GM19240 (cell line): ENCODE measurements at regions not wholly inside any gene's neighbourhood (a gene's known extent, or its start where the extent isn't known, plus 50 kb on each side); places are given as distances from the start of the nearest gene placed in this dataset.
"Not testable (repeated sequence)": the region's sequence is repeated elsewhere in the genome, so short reads cannot be mapped to it uniquely, and the experiment has no call there.

Experiments
- DNase-seq: peaks from one replicate; pipeline ENCODE4 v3.0.0; 2011; ENCODE audit warnings: low spot score; ENCODE audit not compliant: insufficient read length

DNA sequence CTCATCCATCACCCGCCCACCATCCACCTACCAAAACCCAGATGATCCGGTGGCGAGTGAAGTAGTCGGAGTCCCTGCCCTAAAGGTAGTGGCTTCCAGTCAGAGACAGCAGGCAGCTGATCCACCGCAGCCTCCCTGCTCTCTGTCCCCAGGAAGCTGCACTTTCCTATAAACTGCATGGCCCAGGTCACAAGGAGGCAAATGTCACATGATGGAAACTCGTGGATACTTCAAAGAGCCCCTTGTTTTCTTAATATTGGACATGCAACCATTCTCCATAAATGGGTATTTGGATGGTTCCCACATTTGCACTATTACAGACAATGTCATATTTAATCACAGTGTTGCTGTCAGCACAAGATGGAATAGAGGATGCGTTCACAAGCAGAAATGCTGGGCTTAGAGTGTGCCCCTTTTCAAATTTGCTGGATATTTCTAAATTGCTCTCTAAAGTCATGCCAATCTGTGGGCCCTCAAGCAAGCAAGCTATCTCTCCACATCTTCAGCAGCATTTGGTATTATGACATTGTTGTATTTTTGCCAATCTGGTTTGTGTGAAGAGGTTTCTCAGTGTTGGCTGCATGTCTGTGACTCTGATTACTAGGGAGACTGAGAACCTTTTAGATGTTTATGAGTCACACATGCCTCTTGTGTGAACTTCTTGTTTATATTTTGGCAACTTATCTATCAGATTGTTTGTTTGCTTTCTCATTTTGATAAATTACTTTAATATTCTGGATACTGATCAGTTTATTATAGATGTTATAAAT, 822.0 kb downstream of the TNS3 start:
- no peak for DNase-seq

DNA sequence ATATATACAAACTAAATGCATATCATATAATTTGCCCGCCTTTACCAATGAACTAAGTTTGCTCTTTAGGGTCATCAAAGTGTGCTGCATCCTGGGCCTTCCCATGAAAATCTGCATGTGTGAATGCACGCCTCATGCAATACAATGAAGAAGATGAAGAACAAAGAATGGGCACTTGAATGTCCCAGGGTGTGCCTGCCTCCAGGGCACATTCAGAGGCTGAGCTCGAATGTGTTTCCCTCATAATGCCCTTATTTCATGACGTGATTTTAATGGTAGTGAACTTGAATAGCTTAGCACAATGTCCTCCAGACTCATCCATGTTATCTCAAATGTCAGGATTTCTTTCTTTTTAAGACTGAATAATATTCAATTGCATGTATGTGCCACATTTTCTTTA, 824.9 kb downstream of the TNS3 start:
- DNase-seq = no peak

DNA sequence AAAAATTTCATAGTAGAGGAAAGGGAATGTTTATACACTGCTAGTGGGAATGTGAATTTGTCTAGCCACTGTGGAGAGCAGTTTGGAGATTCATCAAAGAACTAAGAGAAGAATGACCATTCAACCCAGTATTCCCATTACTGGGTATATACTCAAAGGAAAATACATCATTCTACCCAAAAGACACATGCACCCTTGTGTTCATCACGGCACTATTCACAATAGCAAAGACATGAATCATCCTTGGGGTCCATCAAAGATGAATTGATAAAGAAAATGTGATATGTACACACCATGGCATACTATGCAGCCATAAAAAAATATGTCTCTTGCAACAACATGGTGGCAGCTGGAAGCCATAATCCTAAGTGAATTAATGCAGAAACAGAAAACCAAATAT, 825.7 kb downstream of the TNS3 start:
- no peak for DNase-seq

DNA sequence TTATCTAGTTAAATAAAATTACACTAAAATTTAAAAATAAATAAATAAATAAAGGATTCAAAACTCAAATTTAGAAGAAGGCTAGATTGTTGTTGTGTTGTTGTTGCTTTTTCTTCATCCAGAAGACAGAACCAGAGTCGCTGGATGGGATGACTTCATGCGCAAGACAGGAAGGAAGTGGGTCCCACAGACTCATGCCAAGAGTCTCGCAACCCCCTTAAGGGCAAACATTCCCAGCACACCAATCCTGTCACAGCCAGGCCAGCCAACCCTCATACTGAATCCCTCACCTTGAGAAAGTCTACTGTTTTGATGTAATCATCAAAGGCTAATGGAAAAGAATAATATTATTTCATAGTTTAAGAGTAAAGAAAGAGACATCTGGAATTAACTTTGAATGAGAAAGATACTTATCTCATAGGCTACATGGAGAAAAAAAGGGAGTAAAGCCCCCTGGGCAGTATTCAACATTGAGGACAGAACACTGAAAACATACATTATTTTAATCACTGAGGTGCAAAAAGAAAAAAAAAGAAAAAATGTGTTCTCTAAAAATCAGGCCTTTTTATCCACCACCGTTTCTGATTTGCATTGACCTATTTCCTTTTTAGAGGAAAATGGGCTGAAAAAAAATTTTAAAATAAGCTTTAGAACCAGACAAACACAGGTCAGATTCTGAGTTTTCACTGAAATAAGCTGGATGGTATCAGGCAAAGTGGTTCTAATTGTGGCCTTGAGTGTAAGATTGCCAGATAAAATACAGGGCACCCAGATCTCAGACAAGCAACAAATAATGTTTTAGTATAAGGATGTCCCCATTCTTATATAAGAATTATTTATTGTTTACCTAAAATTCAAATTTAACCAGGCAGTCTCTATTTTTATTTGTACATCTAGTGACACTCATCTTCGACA, 826.5 kb downstream of the TNS3 start:
- DNase-seq = no peak

DNA sequence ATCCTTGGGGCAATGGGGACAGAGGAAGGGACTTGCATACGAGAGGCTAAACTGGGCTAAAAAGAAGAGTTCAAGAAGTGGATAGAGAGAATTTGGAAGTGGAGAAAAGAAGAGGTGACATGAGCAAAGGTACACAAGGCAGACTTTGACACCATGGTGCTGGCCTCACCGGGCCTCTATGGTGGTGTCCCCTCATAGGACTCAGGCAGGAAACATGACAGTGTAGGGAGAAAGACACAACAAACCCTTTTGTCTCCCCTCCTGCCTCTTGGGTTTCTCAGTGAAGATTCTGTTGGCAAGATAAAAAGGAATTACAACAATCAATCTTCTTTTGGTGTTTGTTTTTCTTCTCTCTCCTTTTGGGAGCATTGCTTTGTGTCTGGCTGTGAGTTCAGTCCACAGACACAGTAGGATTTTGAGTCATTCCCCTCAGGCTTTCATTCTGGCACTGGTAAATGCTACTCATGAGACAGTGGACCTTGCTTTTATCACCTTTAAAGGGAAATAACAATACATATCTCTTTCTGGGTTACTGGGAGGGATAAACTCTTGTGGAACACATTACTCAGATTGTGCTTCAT, 827.7 kb downstream of the TNS3 start:
- no peak for DNase-seq

DNA sequence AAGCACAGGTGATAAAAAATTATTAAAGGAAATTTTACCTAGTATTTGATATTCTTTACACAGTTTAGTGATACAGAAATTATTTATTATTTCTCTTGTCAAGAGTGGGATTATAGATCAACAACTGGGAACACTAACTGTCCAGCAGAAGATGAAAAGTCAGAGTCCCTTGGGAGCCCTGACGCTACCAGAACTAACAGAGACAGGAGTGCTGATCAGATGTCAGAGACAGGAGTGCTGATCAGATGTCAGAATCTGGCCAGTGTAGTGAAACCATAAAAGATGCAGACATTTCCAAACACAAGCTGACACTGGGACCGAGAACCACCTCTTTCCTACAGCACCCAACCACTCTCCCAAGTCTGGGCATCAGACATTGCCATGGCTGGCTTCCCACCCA, 828.2 kb downstream of the TNS3 start:
- DNase-seq = no peak

DNA sequence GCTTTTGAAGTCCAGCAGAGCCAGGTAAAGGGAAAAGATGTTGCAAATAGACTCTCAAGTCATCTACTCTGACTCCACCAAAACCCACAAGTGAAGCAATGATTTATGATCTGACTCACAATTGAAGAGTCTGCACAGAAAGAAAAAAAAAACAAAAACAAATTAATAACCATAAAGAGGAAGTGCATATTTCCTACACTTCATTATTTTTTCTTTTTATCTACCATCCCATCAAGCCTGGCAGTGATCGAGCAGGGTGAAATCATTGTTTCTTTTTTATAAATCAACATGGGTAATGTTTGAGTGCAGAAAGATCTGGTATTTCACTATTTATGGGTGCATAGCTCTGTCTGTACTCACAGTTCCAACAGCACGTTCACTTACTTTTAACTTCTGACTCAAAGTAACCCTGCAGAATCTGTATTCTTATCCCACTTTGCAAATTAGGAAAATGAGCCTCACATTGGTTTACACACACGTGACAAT, 829.0 kb downstream of the TNS3 start:
- no peak for DNase-seq

DNA sequence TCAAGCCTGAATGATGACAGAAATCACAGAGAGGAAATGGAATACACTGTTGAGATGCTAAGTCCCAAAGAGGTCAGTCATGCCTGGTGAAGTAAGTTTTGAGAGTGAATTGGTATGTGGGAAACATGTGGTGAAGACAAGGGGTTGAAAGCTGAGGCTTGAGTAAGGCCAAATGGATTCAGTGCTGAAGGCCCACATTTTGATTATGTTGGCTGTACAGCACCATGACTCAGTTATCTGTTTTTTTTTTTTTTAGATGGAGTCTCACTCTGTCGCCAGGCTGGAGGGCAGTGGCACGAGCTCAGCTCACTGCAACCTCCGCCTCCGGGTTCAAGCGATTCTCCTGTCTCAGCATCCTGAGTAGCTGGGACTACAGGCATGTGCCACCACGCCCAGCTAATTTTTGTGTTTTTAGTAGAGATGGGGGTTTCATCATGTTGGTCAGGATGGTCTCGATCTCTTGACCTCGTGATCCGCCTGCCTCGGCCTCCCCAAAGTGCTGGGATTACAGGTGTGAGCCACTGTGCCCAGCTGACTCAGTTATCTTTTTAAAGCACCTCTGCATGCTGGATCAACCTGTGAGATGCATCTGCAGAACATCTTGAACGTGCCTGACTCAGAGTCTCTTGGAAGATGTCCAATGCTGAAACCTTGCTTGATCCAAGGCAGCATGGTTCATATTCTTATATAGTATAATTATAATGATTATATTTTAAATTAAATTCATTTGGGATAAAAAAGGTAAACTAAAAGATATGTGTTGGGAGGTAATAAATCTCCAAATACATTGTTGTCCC, 829.8 kb downstream of the TNS3 start:
- DNase-seq = not testable (repeated sequence)

DNA sequence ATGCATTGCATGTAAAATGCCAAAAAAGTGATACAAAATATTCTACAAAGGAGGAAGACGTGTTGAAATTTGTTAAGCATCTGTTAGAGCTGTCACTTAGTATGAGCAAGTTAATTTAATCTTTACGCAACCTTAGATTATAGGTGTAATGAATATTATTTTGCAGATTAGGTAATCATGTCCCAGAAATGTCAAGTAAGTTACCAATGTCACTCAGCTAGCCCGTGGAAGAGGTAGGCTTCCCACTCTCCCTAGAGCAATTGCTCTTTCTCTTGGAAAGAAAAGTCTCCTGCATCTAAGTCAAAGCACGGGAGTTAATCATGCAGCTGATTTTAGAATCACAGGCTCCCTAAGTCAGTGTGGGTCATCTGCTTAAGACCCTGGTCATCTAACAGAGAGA, 830.4 kb upstream of the IGFBP3 start:
- no peak for DNase-seq

DNA sequence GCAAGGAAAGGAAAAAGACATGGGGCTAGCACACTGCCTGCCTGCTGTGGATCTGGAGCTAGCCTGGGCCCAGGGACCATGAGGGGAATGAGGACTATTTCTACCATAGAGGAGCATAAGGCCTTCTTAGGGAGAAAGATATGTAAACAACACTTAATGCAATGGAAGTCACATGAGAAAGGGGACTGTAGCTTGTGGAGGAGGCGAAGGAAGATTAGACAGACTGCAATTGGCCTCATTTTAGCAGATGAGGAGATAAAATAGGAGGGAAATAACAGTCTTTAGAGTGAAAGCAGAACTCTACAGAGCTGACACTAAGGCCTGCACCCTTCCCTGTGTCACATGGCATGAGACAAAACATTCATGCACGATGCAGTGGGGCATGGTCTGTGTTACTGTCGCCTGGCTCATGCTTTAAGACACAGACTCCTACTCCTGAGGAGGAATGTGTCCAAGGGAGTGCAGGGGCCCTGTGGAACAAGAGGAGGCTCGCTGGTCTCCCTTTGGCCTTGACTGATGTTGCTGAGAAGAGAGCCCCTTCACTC, 829.3 kb upstream of the IGFBP3 start:
- DNase-seq = no peak

DNA sequence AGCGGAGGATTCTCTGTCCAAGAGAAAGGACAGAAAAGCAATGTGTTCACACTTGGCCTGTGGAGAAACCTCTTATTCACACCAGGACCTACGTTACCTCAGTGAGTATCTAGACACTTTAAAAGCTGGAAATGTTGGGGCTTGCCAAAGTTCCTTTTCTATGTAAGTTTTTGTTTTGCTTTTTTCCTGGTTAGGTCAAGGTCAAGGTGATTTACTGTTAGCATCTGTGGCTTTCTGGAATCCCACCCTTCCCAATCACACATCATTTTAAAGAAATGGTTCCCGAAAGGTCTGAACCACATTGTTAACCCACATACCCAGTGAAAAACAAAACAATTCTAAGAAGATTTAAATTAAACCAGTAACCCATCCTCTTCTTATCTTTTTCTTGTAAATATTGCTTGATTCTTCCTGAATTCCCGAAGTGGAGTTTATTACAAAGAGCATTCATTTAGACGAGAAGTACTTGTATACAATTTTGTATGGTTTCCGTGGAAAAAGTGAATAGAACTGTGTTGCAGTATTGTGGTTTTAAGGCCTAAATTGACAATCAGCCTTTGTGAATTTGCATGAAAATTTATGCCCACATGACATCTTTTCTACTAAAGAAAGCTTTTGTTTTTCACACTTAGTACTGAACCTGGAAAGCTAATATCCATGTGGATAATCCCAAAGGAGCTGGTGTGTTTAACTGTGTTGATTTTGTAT, 827.0 kb upstream of the IGFBP3 start:
- DNase-seq = no peak

DNA sequence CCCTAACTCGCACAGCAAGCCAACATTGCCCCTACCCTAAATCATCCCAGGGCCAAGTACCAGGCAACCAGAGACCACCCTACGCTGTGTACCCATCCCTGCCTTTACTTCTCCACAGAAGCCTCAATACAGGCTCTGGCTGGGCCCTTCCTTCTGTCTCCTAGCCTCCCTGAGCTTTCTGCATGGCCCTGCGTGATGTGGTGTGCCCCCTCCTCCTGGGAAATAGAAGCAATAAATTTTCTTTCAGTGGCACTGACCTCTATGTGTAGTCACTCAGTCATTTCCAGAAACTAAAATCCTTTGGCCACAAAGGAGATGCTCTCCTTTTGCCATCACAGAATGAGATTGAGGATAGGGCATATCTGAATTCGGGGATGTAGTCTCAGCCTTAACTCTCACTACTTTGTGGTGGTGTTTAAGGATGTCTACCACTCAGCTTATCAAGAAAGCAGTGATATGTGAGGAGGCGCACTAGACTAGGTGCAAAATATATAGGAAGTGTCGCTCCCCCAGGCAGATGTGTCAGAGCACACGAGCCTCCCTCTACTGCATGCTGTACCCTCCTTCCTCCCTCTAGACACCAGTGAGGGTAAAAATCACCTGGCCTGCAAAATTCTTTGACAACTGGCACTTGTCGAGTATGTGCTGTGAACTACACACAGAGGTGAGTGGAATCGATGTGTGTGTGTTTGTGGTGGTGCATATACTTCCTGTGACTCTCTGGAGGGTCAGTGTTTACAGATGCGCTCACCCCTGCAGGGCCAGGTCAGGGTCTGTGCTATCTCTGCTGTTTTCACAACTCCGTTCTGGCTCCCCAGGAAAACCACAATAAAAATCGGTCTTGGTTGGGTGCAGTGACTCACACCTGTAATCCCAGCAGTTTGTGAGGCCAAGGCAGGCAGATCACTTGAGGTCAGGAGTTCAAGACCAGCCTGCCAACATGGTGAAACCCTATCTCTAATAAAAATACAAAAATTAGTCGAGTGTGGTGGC, 825.9 kb upstream of the IGFBP3 start:
- no peak for DNase-seq

DNA sequence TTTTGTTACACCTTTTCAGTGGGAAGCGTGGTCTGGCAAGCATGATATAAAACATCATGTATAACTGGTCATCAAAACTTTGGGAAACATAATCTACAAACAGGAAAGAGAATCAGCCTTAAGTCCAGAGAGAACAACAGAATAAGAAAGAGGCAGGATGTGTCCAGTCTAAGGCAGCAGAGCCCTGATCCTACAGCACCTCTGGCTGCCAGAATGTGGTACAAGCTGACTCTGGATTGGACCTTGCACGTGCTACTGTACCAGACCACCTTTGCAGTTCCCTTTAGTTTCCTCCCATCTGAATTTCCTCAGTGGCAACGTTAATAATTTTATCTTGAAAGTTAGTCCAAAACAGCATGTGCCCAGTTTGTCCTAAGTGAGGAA, 824.6 kb upstream of the IGFBP3 start:
- DNase-seq = no peak

DNA sequence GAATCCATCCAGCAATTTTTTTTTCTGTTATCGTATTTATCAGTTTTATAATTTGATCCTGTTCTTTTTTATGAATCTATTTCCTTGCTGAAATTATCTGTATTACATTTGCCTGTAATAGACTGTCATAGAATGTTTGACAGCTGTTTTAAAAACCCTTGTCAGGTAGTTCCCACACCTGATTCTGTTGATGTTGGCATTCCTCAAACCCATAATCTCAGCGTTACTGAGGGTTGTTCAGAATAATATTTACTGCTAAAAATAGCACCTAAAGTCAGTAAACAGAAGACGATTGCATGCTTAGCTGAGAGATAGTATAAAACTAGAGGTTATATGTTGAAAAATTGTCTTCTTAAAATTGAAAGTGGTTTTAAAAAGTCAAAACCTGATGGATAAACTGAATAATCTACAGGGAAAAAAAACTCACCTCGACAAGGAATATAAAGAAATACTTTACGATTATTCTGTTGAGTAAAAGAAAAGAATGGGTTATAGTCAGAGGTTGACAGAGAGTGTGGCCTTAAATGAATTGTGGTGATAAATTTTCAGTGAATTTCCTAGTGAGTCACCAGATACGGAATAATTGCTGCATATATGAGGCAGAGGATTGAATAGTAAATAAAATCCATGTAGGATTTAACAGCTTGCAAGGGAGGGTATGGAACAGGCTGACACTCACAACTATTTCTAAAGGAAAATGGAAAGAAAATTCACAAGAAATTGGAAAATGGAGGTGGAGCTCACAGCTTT, 824.1 kb upstream of the IGFBP3 start:
- no peak for DNase-seq

DNA sequence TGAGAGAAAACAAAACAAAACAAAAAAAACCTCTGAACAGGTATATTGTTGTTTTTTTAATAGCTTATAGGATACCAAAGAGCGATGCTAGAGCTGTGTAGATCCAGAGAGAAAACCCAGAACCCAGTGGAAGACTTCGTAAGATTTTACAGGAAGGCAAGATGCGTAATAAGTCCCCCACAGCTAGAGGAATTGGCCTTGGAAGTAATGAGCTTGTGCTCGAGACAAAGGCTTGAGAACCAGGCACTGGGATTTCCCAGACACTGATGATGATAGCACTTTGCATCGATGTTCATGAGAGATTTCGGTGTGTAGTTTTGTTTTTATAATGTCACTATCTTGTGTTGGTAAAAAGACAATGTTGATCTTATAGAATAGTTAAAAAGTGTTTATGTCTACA, 821.5 kb upstream of the IGFBP3 start:
- no peak for DNase-seq

DNA sequence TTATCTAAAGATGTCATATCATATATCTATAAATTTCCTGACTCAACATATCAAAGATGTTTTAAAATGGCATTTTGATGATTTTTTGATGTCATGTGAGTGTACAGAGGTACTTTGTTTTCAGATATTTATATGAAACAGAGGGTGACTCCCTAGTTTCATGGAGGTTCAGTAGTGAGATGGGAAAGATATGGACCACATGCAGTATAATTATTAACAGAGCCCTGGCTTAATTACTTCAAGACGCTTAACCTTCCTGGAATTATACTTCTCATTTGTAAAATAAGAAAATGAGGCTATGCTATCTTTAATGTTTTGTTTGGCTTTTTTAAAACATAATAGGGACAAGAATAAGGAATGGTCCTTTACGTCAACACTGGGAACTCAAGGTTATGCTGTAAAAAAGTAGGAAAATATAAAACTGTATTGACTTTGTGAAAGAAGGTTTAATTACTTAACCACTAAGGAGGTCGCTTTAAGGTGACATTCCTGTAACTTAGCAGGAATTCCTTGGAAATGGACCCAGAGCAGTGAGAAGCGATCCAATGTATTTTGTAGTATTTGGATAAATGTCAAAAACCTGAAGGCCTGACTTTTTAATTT, 821.0 kb upstream of the IGFBP3 start:
- DNase-seq = no peak

DNA sequence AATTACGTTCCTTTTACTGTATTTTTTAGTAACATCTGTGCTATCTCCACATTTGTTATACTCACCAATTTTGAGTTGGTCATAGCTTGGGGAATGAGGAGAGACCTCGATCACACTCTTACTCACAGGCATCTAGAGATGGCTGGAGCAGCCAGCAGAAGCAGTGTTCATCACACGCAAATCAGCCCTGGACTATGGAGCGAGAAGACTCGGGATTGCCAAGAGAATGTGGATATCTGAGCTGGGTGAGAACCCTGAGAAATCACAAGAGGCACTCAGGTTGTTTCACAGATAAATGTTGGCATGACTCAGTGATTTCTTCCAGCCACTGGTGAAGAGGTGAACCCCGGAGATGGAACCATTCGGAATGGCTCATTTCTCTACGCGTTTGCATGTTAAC, 820.1 kb upstream of the IGFBP3 start:
- no peak for DNase-seq
